Fibroblast of mammary gland (primary cell): ENCODE measurements at regions not wholly inside any gene's neighbourhood (a gene's known extent, or its start where the extent isn't known, plus 50 kb on each side); places are given as distances from the start of the nearest gene placed in this dataset.

Source experiments
- DNase-seq: peaks from one replicate; pipeline ENCODE4 v3.0.0-alpha.2; 2010; ENCODE audit warnings: low read depth
- H3K4me3 ChIP-seq: 2 replicates; pipeline ENCODE4 v1.5.1; 2011; ENCODE audit warnings: low read depth, mild to moderate bottlenecking, low read length, moderate library complexity; ENCODE audit not compliant: control insufficient read depth
- TF ChIP-seq, protein P1 (sequence below): conservative IDR thresholded peaks from 2 replicates; pipeline ENCODE4 v1.5.1; 2011; ENCODE audit warnings: low read depth, low read length, inconsistent platforms; ENCODE audit not compliant: control insufficient read depth, insufficient read depth

DNA sequence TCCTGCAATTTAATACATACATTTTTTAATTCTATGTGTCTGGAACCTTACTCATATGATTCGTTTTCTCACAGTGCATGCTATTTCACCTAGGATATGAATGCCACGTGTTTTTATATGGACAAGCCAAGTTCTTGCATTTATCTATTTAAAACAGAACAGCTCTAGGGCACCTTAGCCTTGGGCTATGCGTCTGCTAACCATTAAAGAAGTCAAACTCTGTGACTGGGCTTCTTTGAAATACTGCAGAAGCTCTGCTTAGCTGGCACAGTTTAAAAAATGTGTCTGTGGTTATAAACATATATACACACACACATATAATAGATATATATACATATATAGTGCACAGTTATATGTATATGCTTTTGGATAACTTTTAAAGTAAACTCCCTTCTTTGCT is 890.8 kb upstream of the KLHL29 start:
- no peak for DNase-seq
- H3K4me3 ChIP-seq, result no peak overlapping the region
- TF ChIP-seq, protein P1, sequence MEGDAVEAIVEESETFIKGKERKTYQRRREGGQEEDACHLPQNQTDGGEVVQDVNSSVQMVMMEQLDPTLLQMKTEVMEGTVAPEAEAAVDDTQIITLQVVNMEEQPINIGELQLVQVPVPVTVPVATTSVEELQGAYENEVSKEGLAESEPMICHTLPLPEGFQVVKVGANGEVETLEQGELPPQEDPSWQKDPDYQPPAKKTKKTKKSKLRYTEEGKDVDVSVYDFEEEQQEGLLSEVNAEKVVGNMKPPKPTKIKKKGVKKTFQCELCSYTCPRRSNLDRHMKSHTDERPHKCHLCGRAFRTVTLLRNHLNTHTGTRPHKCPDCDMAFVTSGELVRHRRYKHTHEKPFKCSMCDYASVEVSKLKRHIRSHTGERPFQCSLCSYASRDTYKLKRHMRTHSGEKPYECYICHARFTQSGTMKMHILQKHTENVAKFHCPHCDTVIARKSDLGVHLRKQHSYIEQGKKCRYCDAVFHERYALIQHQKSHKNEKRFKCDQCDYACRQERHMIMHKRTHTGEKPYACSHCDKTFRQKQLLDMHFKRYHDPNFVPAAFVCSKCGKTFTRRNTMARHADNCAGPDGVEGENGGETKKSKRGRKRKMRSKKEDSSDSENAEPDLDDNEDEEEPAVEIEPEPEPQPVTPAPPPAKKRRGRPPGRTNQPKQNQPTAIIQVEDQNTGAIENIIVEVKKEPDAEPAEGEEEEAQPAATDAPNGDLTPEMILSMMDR, result no peak

DNA sequence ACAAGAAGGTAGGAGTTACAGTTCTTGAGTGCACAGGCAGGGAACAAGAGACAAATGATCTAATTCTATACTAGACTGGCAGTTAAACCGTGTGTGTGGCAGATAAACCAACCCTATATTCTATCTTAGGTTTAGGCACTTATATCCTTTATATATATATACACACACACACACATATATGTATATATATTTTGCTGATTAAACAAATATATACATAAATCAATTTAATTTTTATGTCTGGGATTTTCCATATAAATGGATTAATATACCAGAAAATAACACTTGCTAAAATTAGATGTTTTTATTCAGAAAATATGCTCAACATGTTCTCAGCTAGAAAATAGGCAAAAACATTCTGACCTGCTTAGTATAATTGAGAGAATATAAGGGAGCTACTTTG is 887.9 kb upstream of the KLHL29 start:
- no peak overlapping the region for H3K4me3 ChIP-seq
- no peak for DNase-seq
- TF ChIP-seq, protein P1, result no peak

DNA sequence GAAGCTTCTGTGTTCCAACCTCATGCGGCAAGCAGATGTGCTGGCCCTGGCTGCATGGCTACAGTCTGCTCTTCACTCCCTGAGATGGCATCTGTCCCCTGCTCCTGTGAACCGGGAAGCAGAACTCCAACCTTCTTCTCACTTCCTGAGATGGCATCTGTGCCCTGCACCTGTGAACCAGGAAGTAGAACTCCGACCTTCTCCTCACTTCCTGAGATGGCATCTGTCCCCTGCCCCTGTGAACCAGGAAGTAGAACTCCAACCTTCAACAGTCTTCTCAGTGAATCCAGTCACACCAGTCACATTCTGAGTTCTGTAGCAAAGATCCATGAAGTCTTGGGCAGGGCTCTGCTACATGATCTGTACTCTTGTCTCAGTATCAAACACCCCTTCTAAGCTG is 887.2 kb upstream of the KLHL29 start:
- no peak for DNase-seq
- H3K4me3 ChIP-seq, result no peak overlapping the region
- TF ChIP-seq, protein P1, result no peak

DNA sequence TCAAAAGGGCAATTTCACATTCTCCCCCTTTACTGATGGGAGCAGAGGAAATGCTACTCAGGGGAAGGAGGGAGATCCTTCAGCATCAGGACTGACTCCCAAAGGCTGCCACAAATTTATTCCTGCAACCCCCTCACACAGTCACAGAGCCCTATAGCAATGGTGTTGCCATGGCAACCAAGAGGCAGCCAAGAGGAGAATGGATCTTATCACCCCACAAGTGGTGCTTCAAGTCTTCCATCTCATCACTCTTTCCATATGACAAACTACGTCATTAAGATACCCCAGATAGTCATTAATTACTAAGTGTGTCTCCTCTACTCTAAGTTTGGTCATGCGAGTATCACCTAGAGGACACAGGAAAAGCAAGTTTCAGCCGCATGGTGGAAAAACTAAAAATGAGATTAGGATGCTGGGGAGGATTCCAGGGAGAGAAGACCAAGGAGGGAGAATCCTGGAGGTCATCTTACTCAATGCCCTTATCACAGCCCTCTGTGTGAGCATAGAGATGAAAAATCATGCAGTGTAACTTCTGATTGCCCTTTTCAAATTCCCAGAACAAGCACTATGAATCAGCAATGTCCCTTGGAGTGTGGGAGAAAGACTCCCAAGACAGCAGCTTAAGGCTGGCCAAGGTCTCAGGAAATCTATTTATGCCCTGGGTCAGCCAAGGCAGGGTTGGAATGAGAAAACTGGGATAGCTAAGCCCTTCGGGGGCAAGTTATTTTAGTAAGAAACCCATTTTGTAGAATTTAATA is 885.7 kb upstream of the KLHL29 start:
- DNase-seq, result no peak
- no peak overlapping the region for H3K4me3 ChIP-seq
- TF ChIP-seq, protein P1, result no peak

DNA sequence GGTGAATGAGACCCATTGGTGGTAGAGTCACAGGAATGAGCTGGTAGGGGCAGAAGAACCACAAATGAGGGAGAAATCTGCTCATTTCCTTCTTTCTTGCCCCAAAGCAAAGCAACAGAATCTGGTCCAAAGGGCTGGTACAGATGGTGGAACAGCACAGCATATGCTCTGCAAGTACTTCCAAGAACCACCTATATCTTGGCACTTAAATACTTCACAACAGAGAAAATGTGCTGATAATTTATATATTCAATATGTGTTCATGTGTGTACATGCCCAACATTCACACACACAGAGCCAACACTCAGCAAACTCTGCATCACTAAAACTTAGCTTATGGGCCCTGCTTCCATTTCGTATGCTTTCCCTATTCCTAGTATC is 884.4 kb upstream of the KLHL29 start:
- no peak for DNase-seq
- H3K4me3 ChIP-seq, result no peak overlapping the region
- TF ChIP-seq, protein P1, result no peak

DNA sequence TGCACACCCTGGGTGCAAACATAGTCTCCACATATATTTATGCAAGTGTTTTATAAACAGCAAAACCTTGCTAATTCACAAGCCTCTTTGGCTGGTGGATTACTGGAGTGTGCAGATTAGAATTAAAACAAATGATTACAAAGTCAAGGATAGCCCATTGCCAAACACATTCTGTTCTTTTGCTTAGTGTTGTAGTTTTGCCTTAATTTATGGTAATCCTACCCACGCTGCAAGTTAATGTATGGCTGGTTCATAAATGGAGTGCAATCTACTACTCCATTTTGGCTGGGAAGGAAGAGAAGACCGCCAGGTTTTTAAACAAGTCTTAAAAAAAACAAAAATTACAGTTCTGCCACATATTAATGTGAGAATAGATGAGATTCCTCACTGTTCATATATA is 883.1 kb upstream of the KLHL29 start:
- DNase-seq, result no peak
- TF ChIP-seq, protein P1, result no peak

DNA sequence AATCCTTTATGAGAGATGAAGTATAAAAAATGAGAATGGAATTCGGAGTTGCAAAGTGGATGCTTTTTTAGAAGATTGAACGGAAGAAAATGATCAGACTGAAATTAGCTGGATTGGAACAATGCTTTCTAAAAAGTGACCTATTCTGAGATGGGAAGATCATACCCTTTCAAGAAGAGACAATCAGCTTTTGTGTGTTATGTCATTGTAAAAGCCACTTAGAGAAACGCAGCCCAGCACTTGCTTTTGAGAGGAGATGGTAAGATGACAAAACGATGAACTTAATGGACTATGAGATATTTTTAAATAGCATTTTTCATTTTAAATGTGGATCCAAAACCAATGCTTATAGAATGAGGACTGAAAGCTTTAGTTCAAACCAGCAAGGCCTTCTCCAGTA is 871.4 kb upstream of the KLHL29 start:
- TF ChIP-seq, protein P1, result no peak
- no peak overlapping the region for H3K4me3 ChIP-seq
- DNase-seq, result no peak

More for the DNA sequence above, 883.1 kb upstream of the KLHL29 start:
- no peak overlapping the region for H3K4me3 ChIP-seq
